ENCODE measurements at regions not wholly inside any gene's neighbourhood (a gene's known extent, or its start where the extent isn't known, plus 50 kb on each side); places are given as distances from the start of the nearest gene placed in this dataset.

DNA sequence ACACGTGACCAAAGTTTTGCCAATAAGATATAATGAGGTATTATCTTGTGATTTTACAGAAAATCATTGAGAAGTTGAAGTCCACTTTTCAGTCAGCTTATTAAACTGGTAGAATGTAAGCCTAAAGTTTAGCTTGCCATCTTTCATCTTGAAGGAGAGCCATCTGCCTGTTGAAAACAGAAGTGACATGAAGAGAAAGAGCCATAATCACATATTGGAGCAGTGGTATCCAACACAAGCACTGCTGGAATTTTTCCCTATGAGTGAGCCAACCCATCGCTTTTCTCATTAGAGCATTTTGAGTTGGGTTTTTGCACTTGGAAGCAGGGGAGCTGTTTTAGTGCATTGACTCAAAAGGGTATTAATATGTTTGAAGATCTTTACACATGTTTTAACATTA is 117.6 kb upstream of the FERD3L start:
- no peaks in the 10 kb centered on the region for H3K36me3 ChIP-seq (ENCODE audit: control insufficient read depth, insufficient read depth, low read length)
- no peak overlapping the region for H3K56ac ChIP-seq (ENCODE audit: extremely low read depth, insufficient read depth, low read length)
- H3K23ac ChIP-seq (ENCODE audit: low read depth, low read length): no peak overlapping the region
- intact Hi-C loops (cut with micrococcal nuclease): no loop called here
- no peak overlapping the region for H4K91ac ChIP-seq (ENCODE audit: insufficient read depth, low read depth, low read length)
- H3K27ac ChIP-seq (ENCODE audit: insufficient read depth, low read length): no peak overlapping the region
- ChIA-PET POLR2A (ENCODE audit: unreplicated experiment) (no interaction called here), CTCF (interaction anchor here (0.6 kb wide), 1 partner anchor 742 kb away, joined by 3 read pairs; no protein-coding TSS in a partner anchor)
- no peaks in the 10 kb centered on the region for H4K20me1 ChIP-seq (ENCODE audit: insufficient read depth, low read length)
- H2BK120ac ChIP-seq (ENCODE audit: low read depth, low read length): no peak overlapping the region
- no peak overlapping the region for H3K4me2 ChIP-seq (ENCODE audit: low read depth, low read length)
- ATAC-seq (ENCODE audit: low read depth): no peak
- WGBS, 2 experiments (ENCODE audit: extremely low coverage in 2 of 2, insufficient read length in 1 of 2): no CpG with 5 or more reads among the region's 2 CpGs
- no peaks in the 10 kb centered on the region for H3K27me3 ChIP-seq (ENCODE audit: control insufficient read depth, insufficient read depth, low read length)
- H2BK5ac ChIP-seq (ENCODE audit: low read depth, low read length, poor library complexity, severe bottlenecking): no peak overlapping the region
- H3K14ac ChIP-seq (replicated peaks; ENCODE audit: low read depth, low read length): no peak overlapping the region
- H2BK15ac ChIP-seq (ENCODE audit: low read depth, low read length): no peak overlapping the region
- H3K4me1 ChIP-seq (ENCODE audit: control insufficient read depth, insufficient read depth, low read length): no peaks in the 10 kb centered on the region
- H4K8ac ChIP-seq (ENCODE audit: low read depth in 2 of 2, low read length in 2 of 2): no peak overlapping the region
- no peak overlapping the region for H3K9ac ChIP-seq (ENCODE audit: low read depth, low read length)
- H2BK20ac ChIP-seq (ENCODE audit: low read depth, low read length): no peak overlapping the region
- no peaks in the 10 kb centered on the region for H3K9me1 ChIP-seq (ENCODE audit: insufficient read depth, low read length)
- no peaks in the 10 kb centered on the region for H3K9me3 ChIP-seq (ENCODE audit: control insufficient read depth, insufficient read depth, low read length)
- no TSS peak for BruUV-seq (replicated peaks)
- no peak for DNase-seq
- TF ChIP-seq CEBPB (IDR thresholded peaks at IDR 0.05; ENCODE audit: low read depth, low read length): no peak
- TF ChIP-seq MXI1 (IDR thresholded peaks at IDR 0.05; ENCODE audit: borderline replicate concordance, low read depth, low read length): no peak
- no peak for TF ChIP-seq FOS (IDR thresholded peaks at IDR 0.05; ENCODE audit: low read depth, low read length)
- TF ChIP-seq MAFK (IDR thresholded peaks at IDR 0.05; ENCODE audit: low read depth, low read length): no peak
- TF ChIP-seq RFX5 (IDR thresholded peaks at IDR 0.05; ENCODE audit: low read depth, low read length): no peak
- TF ChIP-seq, protein P1, sequence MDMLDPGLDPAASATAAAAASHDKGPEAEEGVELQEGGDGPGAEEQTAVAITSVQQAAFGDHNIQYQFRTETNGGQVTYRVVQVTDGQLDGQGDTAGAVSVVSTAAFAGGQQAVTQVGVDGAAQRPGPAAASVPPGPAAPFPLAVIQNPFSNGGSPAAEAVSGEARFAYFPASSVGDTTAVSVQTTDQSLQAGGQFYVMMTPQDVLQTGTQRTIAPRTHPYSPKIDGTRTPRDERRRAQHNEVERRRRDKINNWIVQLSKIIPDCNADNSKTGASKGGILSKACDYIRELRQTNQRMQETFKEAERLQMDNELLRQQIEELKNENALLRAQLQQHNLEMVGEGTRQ (IDR thresholded peaks at IDR 0.05; ENCODE audit: low read depth, low read length): no peak
- TF ChIP-seq SMC3 (IDR thresholded peaks at IDR 0.05; ENCODE audit: low read depth, low read length): no peak
- TF ChIP-seq CHD1 (IDR thresholded peaks at IDR 0.05; ENCODE audit: low read depth, low read length): no peak
- TF ChIP-seq, protein P2, sequence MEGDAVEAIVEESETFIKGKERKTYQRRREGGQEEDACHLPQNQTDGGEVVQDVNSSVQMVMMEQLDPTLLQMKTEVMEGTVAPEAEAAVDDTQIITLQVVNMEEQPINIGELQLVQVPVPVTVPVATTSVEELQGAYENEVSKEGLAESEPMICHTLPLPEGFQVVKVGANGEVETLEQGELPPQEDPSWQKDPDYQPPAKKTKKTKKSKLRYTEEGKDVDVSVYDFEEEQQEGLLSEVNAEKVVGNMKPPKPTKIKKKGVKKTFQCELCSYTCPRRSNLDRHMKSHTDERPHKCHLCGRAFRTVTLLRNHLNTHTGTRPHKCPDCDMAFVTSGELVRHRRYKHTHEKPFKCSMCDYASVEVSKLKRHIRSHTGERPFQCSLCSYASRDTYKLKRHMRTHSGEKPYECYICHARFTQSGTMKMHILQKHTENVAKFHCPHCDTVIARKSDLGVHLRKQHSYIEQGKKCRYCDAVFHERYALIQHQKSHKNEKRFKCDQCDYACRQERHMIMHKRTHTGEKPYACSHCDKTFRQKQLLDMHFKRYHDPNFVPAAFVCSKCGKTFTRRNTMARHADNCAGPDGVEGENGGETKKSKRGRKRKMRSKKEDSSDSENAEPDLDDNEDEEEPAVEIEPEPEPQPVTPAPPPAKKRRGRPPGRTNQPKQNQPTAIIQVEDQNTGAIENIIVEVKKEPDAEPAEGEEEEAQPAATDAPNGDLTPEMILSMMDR (conservative IDR thresholded peaks at IDR 0.05; ENCODE audit: low read depth, low read length): no peak
- TF ChIP-seq RAD21 (IDR thresholded peaks at IDR 0.05; ENCODE audit: low read length): no peak
- TF ChIP-seq BHLHE40 (IDR thresholded peaks at IDR 0.05; ENCODE audit: low read depth, low read length): no peak
- TF ChIP-seq, protein P3, sequence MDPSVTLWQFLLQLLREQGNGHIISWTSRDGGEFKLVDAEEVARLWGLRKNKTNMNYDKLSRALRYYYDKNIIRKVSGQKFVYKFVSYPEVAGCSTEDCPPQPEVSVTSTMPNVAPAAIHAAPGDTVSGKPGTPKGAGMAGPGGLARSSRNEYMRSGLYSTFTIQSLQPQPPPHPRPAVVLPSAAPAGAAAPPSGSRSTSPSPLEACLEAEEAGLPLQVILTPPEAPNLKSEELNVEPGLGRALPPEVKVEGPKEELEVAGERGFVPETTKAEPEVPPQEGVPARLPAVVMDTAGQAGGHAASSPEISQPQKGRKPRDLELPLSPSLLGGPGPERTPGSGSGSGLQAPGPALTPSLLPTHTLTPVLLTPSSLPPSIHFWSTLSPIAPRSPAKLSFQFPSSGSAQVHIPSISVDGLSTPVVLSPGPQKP (IDR thresholded peaks at IDR 0.05; ENCODE audit: borderline replicate concordance, low read depth, low read length): no peak
- no peak for TF ChIP-seq NFE2L2 (IDR thresholded peaks at IDR 0.05; ENCODE audit: low read depth, low read length)
- no peak overlapping the region for H3K4me3 ChIP-seq (ENCODE audit: insufficient read depth, low read depth, low read length)
- no peak overlapping the region for H3K18ac ChIP-seq (ENCODE audit: low read depth, low read length)
- dilution Hi-C loops (cut with HindIII; ENCODE audit: low sequenced_read_pairs, unreplicated experiment): no loop called here
- no peak overlapping the region for H2AK9ac ChIP-seq (replicated peaks; ENCODE audit: low read depth, low read length, poor library complexity)
- no peak overlapping the region for H2AFZ ChIP-seq (replicated peaks; ENCODE audit: low read length, poor library complexity)
- no peaks in the 10 kb centered on the region for H3K79me1 ChIP-seq (ENCODE audit: low read depth in 1 of 2, low read length in 2 of 2)
- H4K5ac ChIP-seq (ENCODE audit: low read depth, low read length): no peak overlapping the region
- H3K4ac ChIP-seq (ENCODE audit: low read depth, low read length): no peak overlapping the region
- no peak overlapping the region for H2AK5ac ChIP-seq (ENCODE audit: low read depth, low read length)
- in situ Hi-C loops (cut with MboI; ENCODE audit: low sequenced_read_pairs): no loop called here
